HG03575 (cell line): ENCODE measurements at regions not wholly inside any gene's neighbourhood (a gene's known extent, or its start where the extent isn't known, plus 50 kb on each side); places are given as distances from the start of the nearest gene placed in this dataset.

Experiments used
- ATAC-seq: cut with Tn5 transposase; IDR thresholded peaks from one replicate; pipeline ENCODE4 v1.9.1; 2021; ENCODE audit not compliant: unreplicated experiment, insufficient number of reproducible peaks, low FRiP score; ENCODE audit errors: extremely low read depth

- ATAC-seq: no peak
Observed at GRCh38 chr10:32110790-32111189, 54.6 kb upstream of the KIF5B start.

GRCh38 chr10:32109603-32110002 lies 53.4 kb upstream of the KIF5B start:
- ATAC-seq: no peak
